ENCODE measurements at regions not wholly inside any gene's neighbourhood (a gene's known extent, or its start where the extent isn't known, plus 50 kb on each side); places are given as distances from the start of the nearest gene placed in this dataset.

DNA sequence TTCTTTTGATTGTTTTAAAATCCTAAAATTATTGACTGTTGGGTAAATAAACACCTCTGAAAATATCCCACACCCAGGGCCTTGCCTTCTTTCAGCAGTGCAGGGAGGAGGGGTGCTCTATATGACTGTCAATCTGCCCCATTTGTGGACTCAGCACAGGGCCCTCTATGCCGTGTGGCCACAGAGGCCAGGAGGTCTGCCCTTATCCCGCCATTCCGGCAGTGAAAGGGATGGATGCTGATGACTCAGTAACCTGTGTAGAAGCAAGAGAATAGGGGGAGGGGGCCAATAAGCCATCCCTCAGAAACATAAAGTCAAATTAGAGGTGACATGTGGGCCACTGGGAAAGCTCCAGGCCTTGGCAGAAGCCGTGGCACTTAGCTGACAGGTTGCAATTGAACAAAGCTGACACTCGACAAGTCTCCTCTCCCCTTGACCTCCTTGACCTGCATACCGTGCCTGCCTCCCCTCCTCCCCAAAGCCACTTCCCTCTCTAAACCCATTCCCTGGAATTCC, 281.4 kb upstream of the DYNLRB2 start:
- TF ChIP-seq GATA2 (IDR thresholded peaks at IDR 0.05; ENCODE audit: low read depth, low read length) = no peak
- no peak for TF ChIP-seq GATA3 (IDR thresholded peaks at IDR 0.05; ENCODE audit: low read depth, low read length)
